ENCODE measurements at regions not wholly inside any gene's neighbourhood (a gene's known extent, or its start where the extent isn't known, plus 50 kb on each side); places are given as distances from the start of the nearest gene placed in this dataset.

DNA sequence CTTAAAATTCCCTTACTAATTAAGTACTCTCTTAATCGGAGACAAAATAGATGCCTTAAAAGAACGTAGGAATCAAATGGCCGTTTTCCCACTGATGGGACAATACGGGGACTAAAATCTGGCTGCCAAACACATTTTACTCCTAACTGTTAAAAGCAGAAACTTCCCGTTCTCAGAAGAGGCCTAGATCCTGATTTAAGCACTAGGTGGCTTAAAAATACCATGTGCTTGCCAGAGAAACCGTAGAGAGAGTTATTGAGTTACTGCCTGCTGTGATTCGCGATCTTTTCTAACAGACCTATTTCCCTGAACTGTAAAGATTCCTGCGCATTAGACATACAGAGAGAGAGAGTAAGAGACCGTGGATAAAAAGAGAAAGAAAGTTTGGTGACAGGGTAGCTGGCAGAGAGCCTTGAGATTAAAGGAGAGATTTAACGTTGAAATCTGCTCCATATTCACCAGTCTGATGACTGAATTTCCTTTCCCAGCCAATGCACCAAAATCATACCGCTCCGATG lies 54.4 kb upstream of the STUM start:
- BruUV-seq (replicated peaks), result no TSS peak
- intact Hi-C loops (cut with micrococcal nuclease; ENCODE audit: unreplicated experiment) (no loop called here), in situ Hi-C loops (cut with HindIII; ENCODE audit: extremely low pct_ligation_motif_present, low pct_unique_long_range_greater_than_20kb) (no loop called here)
- TF ChIP-seq, protein P1, sequence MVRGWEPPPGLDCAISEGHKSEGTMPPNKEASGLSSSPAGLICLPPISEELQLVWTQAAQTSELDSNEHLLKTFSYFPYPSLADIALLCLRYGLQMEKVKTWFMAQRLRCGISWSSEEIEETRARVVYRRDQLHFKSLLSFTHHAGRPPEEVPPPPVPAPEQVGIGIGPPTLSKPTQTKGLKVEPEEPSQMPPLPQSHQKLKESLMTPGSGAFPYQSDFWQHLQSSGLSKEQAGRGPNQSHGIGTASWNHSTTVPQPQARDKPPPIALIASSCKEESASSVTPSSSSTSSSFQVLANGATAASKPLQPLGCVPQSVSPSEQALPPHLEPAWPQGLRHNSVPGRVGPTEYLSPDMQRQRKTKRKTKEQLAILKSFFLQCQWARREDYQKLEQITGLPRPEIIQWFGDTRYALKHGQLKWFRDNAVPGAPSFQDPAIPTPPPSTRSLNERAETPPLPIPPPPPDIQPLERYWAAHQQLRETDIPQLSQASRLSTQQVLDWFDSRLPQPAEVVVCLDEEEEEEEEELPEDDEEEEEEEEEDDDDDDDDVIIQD (CRISPR knock-in tag; IDR thresholded peaks at IDR 0.05; ENCODE audit: low read depth), result no peak
- TF ChIP-seq ATF7 (IDR thresholded peaks at IDR 0.05), result no peak
- TF ChIP-seq ATF7 (CRISPR knock-in tag; IDR thresholded peaks at IDR 0.05), result no peak
- no peak for TF ChIP-seq DMTF1 (CRISPR knock-in tag; IDR thresholded peaks at IDR 0.05)
- no peak for TF ChIP-seq MLLT10 (CRISPR knock-in tag; IDR thresholded peaks at IDR 0.05)
- no peak for TF ChIP-seq MXD4 (CRISPR knock-in tag; IDR thresholded peaks at IDR 0.05)
- TF ChIP-seq FOXK2 (IDR thresholded peaks at IDR 0.05), result no peak
- no peak for TF ChIP-seq ZNF343 (CRISPR knock-in tag; IDR thresholded peaks at IDR 0.05)
- TF ChIP-seq ZNF256 (CRISPR knock-in tag; conservative IDR thresholded peaks at IDR 0.05), result no peak
- TF ChIP-seq, protein P2, sequence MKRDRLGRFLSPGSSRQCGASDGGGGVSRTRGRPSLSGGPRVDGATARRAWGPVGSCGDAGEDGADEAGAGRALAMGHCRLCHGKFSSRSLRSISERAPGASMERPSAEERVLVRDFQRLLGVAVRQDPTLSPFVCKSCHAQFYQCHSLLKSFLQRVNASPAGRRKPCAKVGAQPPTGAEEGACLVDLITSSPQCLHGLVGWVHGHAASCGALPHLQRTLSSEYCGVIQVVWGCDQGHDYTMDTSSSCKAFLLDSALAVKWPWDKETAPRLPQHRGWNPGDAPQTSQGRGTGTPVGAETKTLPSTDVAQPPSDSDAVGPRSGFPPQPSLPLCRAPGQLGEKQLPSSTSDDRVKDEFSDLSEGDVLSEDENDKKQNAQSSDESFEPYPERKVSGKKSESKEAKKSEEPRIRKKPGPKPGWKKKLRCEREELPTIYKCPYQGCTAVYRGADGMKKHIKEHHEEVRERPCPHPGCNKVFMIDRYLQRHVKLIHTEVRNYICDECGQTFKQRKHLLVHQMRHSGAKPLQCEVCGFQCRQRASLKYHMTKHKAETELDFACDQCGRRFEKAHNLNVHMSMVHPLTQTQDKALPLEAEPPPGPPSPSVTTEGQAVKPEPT (CRISPR knock-in tag; IDR thresholded peaks at IDR 0.05; ENCODE audit: low read depth), result no peak
- no peak for TF ChIP-seq ZNF773 (CRISPR knock-in tag; IDR thresholded peaks at IDR 0.05; ENCODE audit: borderline replicate concordance)
- TF ChIP-seq TAF1 (CRISPR knock-in tag; IDR thresholded peaks at IDR 0.05), result no peak
- TF ChIP-seq BHLHE40 (IDR thresholded peaks at IDR 0.05; ENCODE audit: low read length), result no peak
- no peak for TF ChIP-seq ZNF580 (CRISPR knock-in tag; IDR thresholded peaks at IDR 0.05; ENCODE audit: borderline replicate concordance, low read depth)
- no peak for TF ChIP-seq CERS6 (CRISPR knock-in tag; IDR thresholded peaks at IDR 0.05)
- no peak for TF ChIP-seq TARDBP (CRISPR knock-in tag; IDR thresholded peaks at IDR 0.05)
- TF ChIP-seq HOXA7 (CRISPR knock-in tag; IDR thresholded peaks at IDR 0.05), result no peak
- no peak for TF ChIP-seq EEA1 (CRISPR knock-in tag; IDR thresholded peaks at IDR 0.05; ENCODE audit: borderline replicate concordance)
- TF ChIP-seq ZNF577 (CRISPR knock-in tag; IDR thresholded peaks at IDR 0.05; ENCODE audit: borderline replicate concordance, low read depth), result no peak
- TF ChIP-seq ZNF776 (CRISPR knock-in tag; IDR thresholded peaks at IDR 0.05), result no peak
- ATAC-seq (no peak), DNase-seq (ENCODE audit: low spot score) (no peak), FAIRE-seq (no peak)
- ChIA-PET POLR2A (no interaction called here), CTCF (ENCODE audit: low intra/inter-chr PET ratio, low total read pairs) (no interaction called here)
- Histone ChIP-seq H3K9me3 (ENCODE audit: low read length) (no peaks in the 10 kb centered on the region), H3K79me2 (ENCODE audit: insufficient read depth, low read length) (no peaks in the 10 kb centered on the region), H3K27me3 (ENCODE audit: control insufficient read depth in 1 of 2, insufficient read depth in 2 of 2, low read length in 2 of 2) (peaks cover 2 to 44% of the 10 kb centered on the region in 2 experiments; a peak in 3 of 5 replicates), H3K4me2 (ENCODE audit: low read depth, low read length) (no peak overlapping the region), H3K9ac (ENCODE audit: insufficient read depth, low read depth, low read length) (no peak overlapping the region), H3K36me3 (replicated peaks in 1 of 2; ENCODE audit: control insufficient read depth in 1 of 2, insufficient read depth in 2 of 2, low read length in 2 of 2) (no peaks in the 10 kb centered on the region), H3K4me1 (ENCODE audit: insufficient read depth, low read length) (no peaks in the 10 kb centered on the region), H4K20me1 (ENCODE audit: insufficient read depth, low read length) (peaks cover 2% of the 10 kb centered on the region; the same call in 1 of the 2 replicates), H3K4me3 (replicated peaks in 1 of 3; ENCODE audit: insufficient read depth in 1 of 3, low read depth in 2 of 3, low read length in 3 of 3) (no peak overlapping the region), H2AFZ (ENCODE audit: low read length) (no peak overlapping the region), H3K27ac (ENCODE audit: extremely low read length, insufficient read depth, low read length) (no peak overlapping the region)
- WGBS (ENCODE audit: low lambda C conversion rate), result 67% methylated on average over 13 of the region's 13 CpGs
